ENCODE measurements at regions not wholly inside any gene's neighbourhood (a gene's known extent, or its start where the extent isn't known, plus 50 kb on each side); places are given as distances from the start of the nearest gene placed in this dataset.
"Not testable (repeated sequence)": the region's sequence is repeated elsewhere in the genome, so short reads cannot be mapped to it uniquely, and the experiment has no call there.

- not testable (repeated sequence) for H3K4me3 ChIP-seq (ENCODE audit: low read depth in 1 of 2, low read length in 2 of 2); H3K27me3 ChIP-seq (ENCODE audit: low read depth, low read length); H3K27ac ChIP-seq (ENCODE audit: low read length); H3K36me3 ChIP-seq (ENCODE audit: control insufficient read depth in 1 of 2, insufficient read depth in 2 of 2, low read length in 2 of 2); H3K9me3 ChIP-seq (ENCODE audit: control insufficient read depth in 1 of 2, low read length in 2 of 2); H3K4me1 ChIP-seq (ENCODE audit: control insufficient read depth in 1 of 2, insufficient read depth in 2 of 2, low read length in 2 of 2)
Observed at GRCh38 chr6:145111407-145111806, 623.9 kb downstream of the EPM2A start.

DNA sequence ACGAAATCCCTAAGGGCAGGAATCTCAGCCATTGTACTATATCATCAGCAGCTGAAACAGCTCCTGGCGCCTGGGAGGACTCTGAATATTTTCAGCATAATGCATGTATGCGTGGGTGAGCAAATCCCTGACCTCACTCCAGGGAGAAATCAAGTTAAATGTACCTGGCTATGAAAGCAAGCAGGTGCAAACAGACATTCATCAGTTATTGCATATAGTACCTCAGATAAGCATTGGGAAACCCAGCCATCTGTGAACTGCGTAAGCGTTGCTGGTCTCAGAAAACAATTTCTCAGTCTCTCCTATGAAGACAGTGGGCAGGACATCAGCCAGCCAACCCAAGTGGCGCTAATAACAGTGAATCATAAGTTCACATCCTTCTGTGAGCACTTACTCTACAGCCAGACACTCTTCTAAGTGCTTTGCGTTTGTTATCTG is 622.6 kb downstream of the EPM2A start:
- H3K4me1 ChIP-seq (ENCODE audit: control insufficient read depth in 1 of 2, insufficient read depth in 2 of 2, low read length in 2 of 2) = no peaks in the 10 kb centered on the region
- no peak overlapping the region for H3K27ac ChIP-seq (ENCODE audit: low read length)
- H3K9me3 ChIP-seq (ENCODE audit: control insufficient read depth in 1 of 2, low read length in 2 of 2) = no peaks in the 10 kb centered on the region
- no peak overlapping the region for H3K4me3 ChIP-seq (ENCODE audit: low read depth in 1 of 2, low read length in 2 of 2)
- H3K27me3 ChIP-seq (ENCODE audit: low read depth, low read length) = no peaks in the 10 kb centered on the region
- H3K36me3 ChIP-seq (ENCODE audit: control insufficient read depth in 1 of 2, insufficient read depth in 2 of 2, low read length in 2 of 2) = no peaks in the 10 kb centered on the region

GRCh38 chr6:145115638-145116037 is 619.7 kb downstream of the EPM2A start:
- H3K4me3 ChIP-seq (ENCODE audit: low read depth in 1 of 2, low read length in 2 of 2) = no peak overlapping the region
- no peaks in the 10 kb centered on the region for H3K4me1 ChIP-seq (ENCODE audit: control insufficient read depth in 1 of 2, insufficient read depth in 2 of 2, low read length in 2 of 2)
- no peaks in the 10 kb centered on the region for H3K9me3 ChIP-seq (ENCODE audit: control insufficient read depth in 1 of 2, low read length in 2 of 2)
- H3K36me3 ChIP-seq (ENCODE audit: control insufficient read depth in 1 of 2, insufficient read depth in 2 of 2, low read length in 2 of 2) = no peaks in the 10 kb centered on the region
- H3K27ac ChIP-seq (ENCODE audit: low read length) = no peak overlapping the region
- no peaks in the 10 kb centered on the region for H3K27me3 ChIP-seq (ENCODE audit: low read depth, low read length)

GRCh38 chr6:145116591-145117178 is 618.6 kb downstream of the EPM2A start:
- H3K4me3 ChIP-seq (ENCODE audit: low read depth in 1 of 2, low read length in 2 of 2) = no peak overlapping the region
- no peak overlapping the region for H3K27ac ChIP-seq (ENCODE audit: low read length)
- H3K36me3 ChIP-seq (ENCODE audit: control insufficient read depth in 1 of 2, insufficient read depth in 2 of 2, low read length in 2 of 2) = no peaks in the 10 kb centered on the region
- no peaks in the 10 kb centered on the region for H3K27me3 ChIP-seq (ENCODE audit: low read depth, low read length)
- no peaks in the 10 kb centered on the region for H3K9me3 ChIP-seq (ENCODE audit: control insufficient read depth in 1 of 2, low read length in 2 of 2)
- no peaks in the 10 kb centered on the region for H3K4me1 ChIP-seq (ENCODE audit: control insufficient read depth in 1 of 2, insufficient read depth in 2 of 2, low read length in 2 of 2)

DNA sequence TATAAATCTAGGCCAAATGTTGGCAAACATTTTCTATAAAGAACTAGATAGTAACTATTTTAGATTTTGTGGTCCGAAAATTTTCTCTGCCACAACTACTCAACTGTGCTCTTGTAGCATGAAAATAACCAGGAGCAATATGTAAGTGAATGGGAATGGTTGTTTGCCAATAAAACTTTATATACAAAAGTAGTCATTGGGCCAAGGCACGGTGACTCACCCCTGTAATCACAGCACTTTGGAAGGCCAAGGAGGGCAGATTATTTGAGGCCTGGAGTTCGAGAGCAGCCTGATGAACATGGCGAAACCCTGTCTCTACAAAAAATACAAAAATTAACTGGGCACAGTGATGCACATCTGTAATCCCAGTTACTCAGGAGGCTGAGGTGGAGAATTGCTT is 617.1 kb downstream of the EPM2A start:
- Histone ChIP-seq H3K36me3 (ENCODE audit: control insufficient read depth in 1 of 2, insufficient read depth in 2 of 2, low read length in 2 of 2) (no peaks in the 10 kb centered on the region), H3K27ac (ENCODE audit: low read length) (no peak overlapping the region), H3K4me1 (ENCODE audit: control insufficient read depth in 1 of 2, insufficient read depth in 2 of 2, low read length in 2 of 2) (no peaks in the 10 kb centered on the region), H3K9me3 (ENCODE audit: control insufficient read depth in 1 of 2, low read length in 2 of 2) (peaks cover 0 to 5% of the 10 kb centered on the region in 2 donors), H3K4me3 (ENCODE audit: low read depth in 1 of 2, low read length in 2 of 2) (no peak overlapping the region), H3K27me3 (ENCODE audit: low read depth, low read length) (no peaks in the 10 kb centered on the region)

GRCh38 chr6:145119081-145119480 is 616.2 kb downstream of the EPM2A start:
- no peak overlapping the region for H3K27ac ChIP-seq (ENCODE audit: low read length)
- peaks cover 0 to 5% of the 10 kb centered on the region in 2 donors for H3K9me3 ChIP-seq (ENCODE audit: control insufficient read depth in 1 of 2, low read length in 2 of 2)

GRCh38 chr6:145132709-145133108 is 602.6 kb downstream of the EPM2A start:
- H3K9me3 ChIP-seq (ENCODE audit: control insufficient read depth in 1 of 2, low read length in 2 of 2) = no peaks in the 10 kb centered on the region
- no peak overlapping the region for H3K27ac ChIP-seq (ENCODE audit: low read length)
- no peaks in the 10 kb centered on the region for H3K27me3 ChIP-seq (ENCODE audit: low read depth, low read length)
- no peaks in the 10 kb centered on the region for H3K36me3 ChIP-seq (ENCODE audit: control insufficient read depth in 1 of 2, insufficient read depth in 2 of 2, low read length in 2 of 2)
- no peak overlapping the region for H3K4me3 ChIP-seq (ENCODE audit: low read depth in 1 of 2, low read length in 2 of 2)
- H3K4me1 ChIP-seq (ENCODE audit: control insufficient read depth in 1 of 2, insufficient read depth in 2 of 2, low read length in 2 of 2) = no peaks in the 10 kb centered on the region

More at GRCh38 chr6:145119081-145119480, 616.2 kb downstream of the EPM2A start:
- H3K27me3 ChIP-seq (ENCODE audit: low read depth, low read length) = no peaks in the 10 kb centered on the region
- no peaks in the 10 kb centered on the region for H3K4me1 ChIP-seq (ENCODE audit: control insufficient read depth in 1 of 2, insufficient read depth in 2 of 2, low read length in 2 of 2)
- no peaks in the 10 kb centered on the region for H3K36me3 ChIP-seq (ENCODE audit: control insufficient read depth in 1 of 2, insufficient read depth in 2 of 2, low read length in 2 of 2)
- H3K4me3 ChIP-seq (ENCODE audit: low read depth in 1 of 2, low read length in 2 of 2) = no peak overlapping the region

- H3K27me3 ChIP-seq (ENCODE audit: low read depth, low read length) = no peaks in the 10 kb centered on the region
- H3K27ac ChIP-seq (ENCODE audit: low read length) = no peak overlapping the region
- no peaks in the 10 kb centered on the region for H3K9me3 ChIP-seq (ENCODE audit: control insufficient read depth in 1 of 2, low read length in 2 of 2)
- no peaks in the 10 kb centered on the region for H3K36me3 ChIP-seq (ENCODE audit: control insufficient read depth in 1 of 2, insufficient read depth in 2 of 2, low read length in 2 of 2)
- H3K4me3 ChIP-seq (ENCODE audit: low read depth in 1 of 2, low read length in 2 of 2) = no peak overlapping the region
- peaks cover 0 to 12% of the 10 kb centered on the region in 2 donors for H3K4me1 ChIP-seq (ENCODE audit: control insufficient read depth in 1 of 2, insufficient read depth in 2 of 2, low read length in 2 of 2)
Observed at GRCh38 chr6:145135702-145136101, 599.6 kb downstream of the EPM2A start.

- Histone ChIP-seq H3K9me3 (ENCODE audit: control insufficient read depth in 1 of 2, low read length in 2 of 2) (no peaks in the 10 kb centered on the region), H3K4me1 (ENCODE audit: control insufficient read depth in 1 of 2, insufficient read depth in 2 of 2, low read length in 2 of 2) (peaks cover 0 to 20% of the 10 kb centered on the region in 2 donors)
Observed at GRCh38 chr6:145137425-145137824, 597.9 kb downstream of the EPM2A start.

GRCh38 chr6:145138469-145139139 is 596.7 kb downstream of the EPM2A start:
- Histone ChIP-seq H3K4me3 (ENCODE audit: low read depth in 1 of 2, low read length in 2 of 2) (no peak overlapping the region), H3K27me3 (ENCODE audit: low read depth, low read length) (no peaks in the 10 kb centered on the region), H3K9me3 (ENCODE audit: control insufficient read depth in 1 of 2, low read length in 2 of 2) (no peaks in the 10 kb centered on the region), H3K36me3 (ENCODE audit: control insufficient read depth in 1 of 2, insufficient read depth in 2 of 2, low read length in 2 of 2) (no peaks in the 10 kb centered on the region), H3K27ac (ENCODE audit: low read length) (no peak overlapping the region), H3K4me1 (ENCODE audit: control insufficient read depth in 1 of 2, insufficient read depth in 2 of 2, low read length in 2 of 2) (peaks cover 0 to 20% of the 10 kb centered on the region in 2 donors)

More at GRCh38 chr6:145137425-145137824, 597.9 kb downstream of the EPM2A start:
- Histone ChIP-seq H3K27me3 (ENCODE audit: low read depth, low read length) (no peaks in the 10 kb centered on the region), H3K27ac (ENCODE audit: low read length) (no peak overlapping the region), H3K36me3 (ENCODE audit: control insufficient read depth in 1 of 2, insufficient read depth in 2 of 2, low read length in 2 of 2) (no peaks in the 10 kb centered on the region), H3K4me3 (ENCODE audit: low read depth in 1 of 2, low read length in 2 of 2) (no peak overlapping the region)

DNA sequence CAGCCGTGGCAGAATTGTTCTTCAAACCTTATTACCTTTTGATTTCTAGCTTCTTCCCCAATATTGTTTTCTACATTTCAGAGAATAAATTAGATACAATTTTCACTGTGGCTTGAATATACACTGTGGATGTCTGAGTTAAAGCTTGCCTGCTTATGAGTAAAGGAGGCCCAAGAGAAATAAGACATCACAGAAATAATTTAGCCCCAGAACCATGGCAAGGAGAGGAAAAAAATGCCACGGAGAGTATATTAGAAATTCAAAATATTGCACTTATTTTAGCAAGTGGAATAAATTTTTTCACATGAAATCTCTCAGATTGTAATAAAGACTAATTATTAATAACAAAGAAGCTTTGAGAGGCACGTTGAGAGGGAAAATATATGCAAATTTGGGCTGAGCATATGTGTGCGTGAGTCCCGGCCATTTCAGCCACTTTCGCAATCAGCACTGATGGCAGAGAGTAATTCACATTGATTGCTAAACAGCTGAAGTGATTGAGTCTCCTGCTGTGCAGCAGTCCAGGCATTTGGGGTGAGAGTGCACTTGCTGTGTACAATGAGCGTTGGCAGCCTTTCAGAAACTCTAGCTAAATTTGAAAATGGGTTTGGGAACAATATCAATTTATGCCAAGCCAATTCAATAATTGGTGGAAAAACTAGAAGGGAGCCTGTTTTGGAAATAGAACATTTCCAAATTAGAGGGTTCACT is 596.0 kb downstream of the EPM2A start:
- Histone ChIP-seq H3K4me1 (ENCODE audit: control insufficient read depth in 1 of 2, insufficient read depth in 2 of 2, low read length in 2 of 2) (peaks cover 0 to 20% of the 10 kb centered on the region in 2 donors), H3K9me3 (ENCODE audit: control insufficient read depth in 1 of 2, low read length in 2 of 2) (no peaks in the 10 kb centered on the region), H3K36me3 (ENCODE audit: control insufficient read depth in 1 of 2, insufficient read depth in 2 of 2, low read length in 2 of 2) (no peaks in the 10 kb centered on the region), H3K4me3 (ENCODE audit: low read depth in 1 of 2, low read length in 2 of 2) (no peak overlapping the region), H3K27ac (ENCODE audit: low read length) (no peak overlapping the region), H3K27me3 (ENCODE audit: low read depth, low read length) (no peaks in the 10 kb centered on the region)

Data from muscle layer of duodenum (tissue), 2 donors.